ENCODE measurements at regions not wholly inside any gene's neighbourhood (a gene's known extent, or its start where the extent isn't known, plus 50 kb on each side); places are given as distances from the start of the nearest gene placed in this dataset.

- no peak for TF ChIP-seq EZH2 (conservative IDR thresholded peaks at IDR 0.05; ENCODE audit: low read depth, low read length)
- TF ChIP-seq SP1 (IDR thresholded peaks at IDR 0.05), result no peak
- TF ChIP-seq SP1 (CRISPR knock-in tag; IDR thresholded peaks at IDR 0.05), result no peak
Measured at GRCh38 chr6:146968041-146968760, 236.0 kb upstream of the STXBP5 start.
